ENCODE measurements at regions not wholly inside any gene's neighbourhood (a gene's known extent, or its start where the extent isn't known, plus 50 kb on each side); places are given as distances from the start of the nearest gene placed in this dataset.
"Not testable (repeated sequence)": the region's sequence is repeated elsewhere in the genome, so short reads cannot be mapped to it uniquely, and the experiment has no call there.

DNA sequence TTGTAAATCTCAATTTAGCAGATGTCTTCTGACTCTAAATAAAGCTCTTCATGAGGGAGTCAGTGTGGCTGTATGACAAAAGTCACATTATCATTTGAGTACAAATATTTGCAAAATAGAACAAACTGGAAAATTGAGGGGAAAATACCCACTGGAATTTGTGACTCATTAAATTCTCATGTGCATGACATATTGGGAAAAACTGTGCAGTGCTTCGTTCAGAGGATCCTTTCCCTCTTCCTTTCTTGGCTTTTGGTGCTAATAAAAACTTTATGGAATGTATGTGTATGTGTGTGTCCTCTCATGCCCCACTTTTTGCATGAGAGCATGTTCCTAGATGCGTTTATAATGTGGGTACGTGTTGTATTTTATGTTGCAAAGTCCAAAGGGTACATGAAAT, 267.8 kb downstream of the KTN1 start:
- no peak for FAIRE-seq

DNA sequence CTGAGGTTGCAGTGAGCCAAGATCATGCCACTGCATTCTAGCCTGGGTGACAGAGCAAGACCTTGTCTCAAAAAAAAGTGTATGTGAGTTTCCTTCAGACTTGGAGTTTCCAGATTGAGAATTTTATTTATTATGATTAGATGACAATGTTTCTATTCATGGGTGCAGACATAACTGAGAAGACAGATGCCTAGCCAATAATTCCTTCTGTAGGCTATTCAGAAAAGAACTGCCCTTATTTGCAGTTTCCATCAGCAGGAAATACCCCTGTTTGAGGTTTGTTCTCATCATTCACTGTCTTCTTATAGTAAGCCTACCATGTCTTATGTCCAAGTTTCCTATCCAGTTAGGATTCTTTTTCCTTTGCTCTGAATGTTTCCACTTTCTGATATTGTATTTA, 269.0 kb downstream of the KTN1 start:
- FAIRE-seq: no peak

DNA sequence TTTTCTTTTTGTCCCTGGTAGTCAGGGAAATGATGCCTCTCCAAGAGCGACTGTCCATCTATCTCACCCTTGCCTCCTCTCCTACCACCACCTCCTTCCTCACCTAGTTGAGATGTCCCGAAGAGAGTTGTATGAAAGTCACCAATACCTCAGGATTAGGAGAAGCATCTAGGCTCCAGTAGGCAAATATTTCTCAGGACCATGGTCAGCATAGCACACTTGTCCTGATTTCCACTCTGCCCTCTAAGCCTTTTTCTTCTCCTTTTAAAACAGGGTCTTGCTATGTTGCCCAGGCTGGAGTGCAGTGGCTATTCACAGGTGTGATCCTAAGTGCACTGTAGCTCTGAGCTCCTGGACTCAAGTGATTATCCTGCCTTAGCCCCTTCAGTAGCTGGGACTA, 268.4 kb upstream of the PELI2 start:
- no peak for FAIRE-seq

DNA sequence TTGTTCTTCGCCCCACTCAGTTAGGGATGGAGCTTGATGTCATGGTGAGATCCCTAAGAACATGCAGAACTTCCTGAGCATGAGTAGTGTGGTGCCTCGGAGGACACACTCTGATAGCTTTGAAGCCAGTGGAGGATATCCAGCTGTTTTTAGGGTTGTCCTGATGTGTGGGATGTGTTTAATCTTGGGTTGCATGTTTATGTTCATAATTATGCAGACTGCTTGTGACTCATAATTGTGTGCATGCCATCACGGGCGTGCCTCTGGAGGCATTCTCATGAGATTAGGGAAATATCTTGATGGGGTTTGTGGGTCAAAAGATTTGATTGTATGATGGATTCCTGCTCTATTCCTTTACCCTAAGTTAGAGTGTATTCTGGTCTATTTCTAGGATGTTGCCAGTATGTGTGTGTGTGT, 267.4 kb upstream of the PELI2 start:
- FAIRE-seq: no peak

DNA sequence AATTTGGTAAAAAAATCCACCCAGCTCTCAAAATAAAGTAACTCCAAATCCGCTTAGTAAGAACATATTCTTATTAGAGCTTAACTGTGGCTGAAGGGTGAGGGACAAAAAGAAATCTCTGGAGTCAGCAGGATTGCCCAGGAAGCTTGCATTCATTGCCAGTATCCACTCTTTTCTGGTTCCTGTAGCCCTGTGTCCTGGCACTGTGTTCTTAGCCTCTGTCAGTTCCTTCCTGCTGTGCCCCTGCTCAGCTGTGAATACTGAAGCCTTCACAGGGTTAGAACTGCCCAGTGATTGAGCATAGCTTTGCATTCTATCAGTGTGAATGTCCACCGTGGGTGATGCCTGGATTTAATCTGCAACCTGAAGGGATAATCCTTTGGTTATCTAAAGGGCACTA, 266.9 kb upstream of the PELI2 start:
- FAIRE-seq: no peak

DNA sequence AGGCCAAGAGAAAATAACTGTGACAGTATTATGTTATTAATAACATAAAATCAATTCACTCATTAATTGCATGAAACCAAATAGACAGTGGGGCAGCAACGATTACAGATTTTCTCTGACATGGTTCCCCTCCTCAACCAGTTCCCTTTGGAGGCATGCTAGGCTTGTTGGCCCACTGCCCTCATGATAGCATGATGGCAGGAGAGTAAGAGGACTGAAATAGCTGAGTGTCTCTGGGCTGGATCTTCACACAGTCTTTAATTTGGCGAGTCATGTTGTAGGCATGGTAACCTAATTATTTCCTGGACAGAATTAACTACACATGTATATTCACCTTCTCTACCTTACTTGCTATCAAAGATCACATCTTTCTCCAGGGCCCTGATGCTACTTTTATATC, 266.2 kb upstream of the PELI2 start:
- no peak for FAIRE-seq

DNA sequence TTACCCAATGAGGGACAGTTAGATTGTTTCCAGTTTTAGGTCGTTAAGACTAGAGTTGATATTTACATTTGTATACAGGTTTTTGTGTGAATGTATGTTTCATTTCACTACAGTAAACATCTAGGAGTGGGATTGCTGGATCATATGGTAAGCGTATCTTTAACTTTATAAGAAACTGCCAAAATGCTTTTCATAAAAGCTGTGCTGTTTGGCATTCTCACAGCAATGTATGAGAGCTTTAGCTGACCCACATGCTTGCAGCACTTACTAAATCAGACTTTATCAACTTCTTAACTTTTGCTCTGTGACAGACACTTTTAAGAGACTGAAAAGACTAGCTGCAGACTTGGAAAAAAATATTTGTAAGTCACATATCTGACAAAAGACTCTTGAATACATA, 262.5 kb upstream of the PELI2 start:
- FAIRE-seq: no peak

DNA sequence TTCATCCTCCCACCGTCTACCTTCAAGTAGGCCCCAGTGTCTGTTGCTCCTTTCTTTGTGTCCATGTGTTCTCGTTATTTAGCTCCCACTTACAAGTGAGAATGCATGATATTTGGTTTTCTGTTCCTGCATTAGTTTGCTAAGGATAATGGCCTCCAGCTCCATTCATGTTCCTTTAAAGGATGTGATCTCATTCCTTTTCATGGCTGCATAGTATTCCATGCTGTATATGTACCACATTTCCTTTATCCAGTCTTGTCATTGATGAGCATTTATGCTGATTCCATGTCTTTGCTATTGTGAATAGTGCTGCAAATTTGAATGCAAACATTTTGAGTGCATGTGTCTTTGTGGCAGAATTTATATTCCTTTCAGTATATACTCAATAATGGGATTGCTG, 259.6 kb upstream of the PELI2 start:
- FAIRE-seq: no peak

DNA sequence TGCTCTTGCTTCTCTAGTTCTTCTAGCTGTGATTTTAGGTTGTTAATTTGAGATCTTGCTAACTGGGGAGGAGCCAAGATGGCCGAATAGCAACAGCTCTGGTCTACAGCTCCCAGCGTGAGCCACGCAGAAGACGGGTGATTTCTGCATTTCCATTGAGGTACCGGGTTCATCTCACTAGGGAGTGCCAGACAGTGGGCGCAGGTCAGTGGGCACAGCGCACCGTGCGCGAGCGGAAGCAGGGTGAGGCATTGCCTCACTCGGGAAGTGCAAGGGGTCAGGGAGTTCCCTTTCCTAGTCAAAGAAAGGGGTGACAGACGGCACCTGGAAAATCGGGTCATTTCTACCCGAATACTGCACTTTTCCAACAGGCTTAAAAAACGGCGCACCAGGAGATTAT, 256.6 kb upstream of the PELI2 start:
- not testable (repeated sequence) for FAIRE-seq

DNA sequence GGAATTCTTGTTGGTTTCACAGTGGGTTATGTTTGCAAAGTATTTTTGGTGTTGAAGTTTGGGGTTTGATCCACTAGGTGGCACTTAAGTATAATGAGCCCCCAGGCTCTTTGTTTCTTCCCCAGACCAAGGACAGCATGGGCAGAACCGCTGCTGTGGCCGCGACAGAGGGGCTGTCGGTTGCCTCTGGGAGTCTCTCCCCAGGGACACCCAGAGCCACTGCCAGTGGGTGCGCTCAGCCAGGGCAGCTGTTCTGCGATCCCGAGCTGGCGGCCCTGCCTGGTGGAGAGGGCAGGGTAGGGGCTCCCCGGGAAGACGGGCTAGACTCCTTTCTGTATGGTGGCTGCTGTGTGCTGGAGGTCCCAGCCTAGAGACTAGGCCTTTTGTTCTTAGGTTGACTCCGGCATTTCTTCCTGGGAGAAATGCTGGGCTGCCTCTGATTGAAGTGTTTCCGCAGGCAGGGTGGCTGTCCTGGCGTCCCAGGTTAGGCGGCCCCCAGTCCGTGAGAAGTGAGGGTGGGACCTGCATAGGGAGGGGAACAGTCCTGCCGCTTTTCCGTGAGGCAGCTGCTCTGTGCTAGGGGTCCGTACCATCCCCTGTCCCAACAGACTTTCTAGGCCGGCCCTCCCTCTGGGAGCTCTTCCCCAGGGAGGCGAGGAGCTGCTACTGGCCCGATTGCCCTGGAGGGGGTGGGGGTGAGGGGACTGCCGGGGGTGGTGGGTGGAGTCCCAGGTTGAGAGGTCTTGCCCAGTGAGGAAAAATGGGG, 253.1 kb upstream of the PELI2 start:
- FAIRE-seq: no peak

DNA sequence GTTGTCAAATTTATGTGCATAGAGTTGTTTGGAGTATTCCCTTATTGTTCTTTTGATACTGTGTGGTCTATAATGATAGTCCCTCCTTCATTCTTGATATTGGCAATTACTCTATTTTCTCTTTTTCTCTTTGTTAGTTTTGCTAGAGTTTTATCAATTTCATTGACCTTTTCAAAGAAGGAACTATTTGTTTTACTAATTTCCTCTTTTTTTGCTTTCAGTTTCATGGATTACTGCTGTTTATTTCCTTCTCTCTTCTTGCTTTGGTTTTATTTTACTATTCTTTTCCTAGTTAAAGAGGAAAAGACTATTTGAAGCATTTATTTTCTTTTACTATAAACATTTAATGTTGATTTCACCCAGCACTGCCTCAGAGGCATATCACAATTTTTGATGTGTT, 250.9 kb upstream of the PELI2 start:
- FAIRE-seq: no peak

DNA sequence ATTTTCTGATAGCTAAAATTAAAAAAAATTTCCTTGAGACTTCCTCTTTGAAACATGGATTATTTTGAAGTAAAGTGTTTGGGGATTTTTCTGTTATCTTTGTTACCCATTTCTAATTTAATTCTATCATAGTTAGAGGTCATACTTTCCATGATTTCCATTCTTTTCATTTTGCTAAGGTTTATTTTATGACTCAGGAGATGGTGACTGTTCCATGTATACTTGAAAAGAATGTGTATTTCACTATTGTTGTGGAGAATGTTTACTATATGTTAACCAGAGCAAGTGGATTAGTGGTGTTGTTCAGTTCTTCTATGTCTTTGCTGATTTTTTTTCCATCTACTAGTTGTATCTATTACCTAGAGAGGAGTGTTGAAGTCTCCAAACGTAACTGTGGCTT, 250.5 kb upstream of the PELI2 start:
- no peak for FAIRE-seq

DNA sequence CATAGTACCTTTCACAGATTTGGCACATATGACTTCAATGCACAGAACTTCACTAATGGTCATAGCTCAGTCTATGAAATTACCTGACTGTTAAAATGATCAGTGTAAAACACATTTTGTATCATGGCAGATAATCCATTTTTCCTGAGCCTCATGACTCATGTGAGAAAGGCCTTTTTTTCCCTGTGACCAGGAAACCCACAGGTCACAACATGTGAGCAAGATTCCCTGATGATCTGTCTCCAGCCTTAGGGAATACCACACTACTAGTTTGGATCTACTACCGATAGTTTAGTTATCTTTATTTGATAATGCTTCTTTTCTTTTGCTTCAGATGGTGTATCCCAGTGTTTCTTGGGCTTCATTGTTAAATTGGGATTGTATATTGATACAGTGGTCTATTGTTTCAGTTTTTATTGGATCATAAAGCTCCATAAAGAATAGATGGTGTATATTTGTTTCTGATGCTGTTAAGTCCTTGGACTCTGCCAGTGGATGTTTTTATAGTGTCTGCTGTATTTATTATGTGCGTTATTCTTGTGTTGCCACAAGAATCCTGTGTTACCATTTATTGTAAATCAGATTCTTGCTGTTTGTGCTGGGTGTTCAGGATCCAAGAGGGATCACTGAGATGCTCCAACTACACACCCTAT, 248.7 kb upstream of the PELI2 start:
- no peak for FAIRE-seq

DNA sequence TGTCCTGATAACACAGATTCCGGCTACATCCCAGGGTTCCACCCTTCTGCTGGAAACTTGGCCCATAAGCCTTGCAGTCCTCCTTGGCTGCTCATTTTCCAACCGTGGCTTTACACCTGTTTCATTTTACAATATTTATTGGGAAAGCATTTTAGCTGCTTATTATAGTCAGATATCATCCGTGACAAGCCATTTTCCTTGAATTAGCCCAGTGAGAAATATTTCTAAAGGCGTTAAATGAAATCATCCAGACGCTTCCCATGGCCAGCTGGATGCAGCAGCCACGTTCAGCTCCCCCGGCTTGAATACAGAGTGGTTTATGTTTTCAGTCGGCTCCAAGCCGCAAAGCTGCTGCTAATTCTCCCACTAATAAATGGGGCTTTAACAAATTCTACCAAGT, 245.0 kb upstream of the PELI2 start:
- FAIRE-seq: no peak

DNA sequence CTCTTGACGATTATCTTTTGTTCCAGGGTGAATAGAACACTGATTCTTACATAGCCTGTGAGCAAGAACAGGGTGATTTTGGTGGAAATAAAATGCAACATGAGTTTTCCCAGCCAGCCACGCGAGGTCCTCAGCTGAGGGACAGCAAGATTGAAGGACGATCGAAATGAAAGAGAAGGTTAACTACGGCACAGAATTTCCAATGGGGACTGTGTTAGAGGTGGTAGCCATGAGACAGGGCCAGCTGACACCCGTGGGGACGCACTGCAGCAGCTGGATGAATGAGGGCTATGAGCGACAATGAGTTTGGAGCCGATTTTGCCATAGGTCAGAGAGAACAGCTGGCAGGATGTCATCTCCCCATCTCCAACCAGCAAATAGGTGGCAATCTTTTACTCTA, 243.4 kb upstream of the PELI2 start:
- FAIRE-seq: no peak

DNA sequence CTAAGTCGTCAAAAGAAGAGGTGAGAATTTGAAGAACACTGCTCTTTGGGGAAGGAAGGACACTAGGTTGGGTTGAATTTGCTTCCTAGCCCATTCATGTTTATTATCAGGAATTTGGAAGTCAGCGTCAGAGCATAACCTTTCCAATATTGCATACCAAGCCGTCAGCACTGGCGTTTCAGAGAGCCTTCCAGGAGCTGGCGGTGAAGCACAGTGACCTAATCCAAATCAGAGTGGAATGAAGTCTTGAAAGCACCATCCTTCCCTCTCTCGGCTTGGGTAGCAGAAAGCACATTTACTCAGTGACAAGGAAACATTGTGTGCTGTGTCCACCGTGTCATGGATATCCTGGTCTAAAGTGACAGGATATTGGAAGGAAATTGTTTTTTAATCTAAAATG, 240.3 kb upstream of the PELI2 start:
- no peak for FAIRE-seq

DNA sequence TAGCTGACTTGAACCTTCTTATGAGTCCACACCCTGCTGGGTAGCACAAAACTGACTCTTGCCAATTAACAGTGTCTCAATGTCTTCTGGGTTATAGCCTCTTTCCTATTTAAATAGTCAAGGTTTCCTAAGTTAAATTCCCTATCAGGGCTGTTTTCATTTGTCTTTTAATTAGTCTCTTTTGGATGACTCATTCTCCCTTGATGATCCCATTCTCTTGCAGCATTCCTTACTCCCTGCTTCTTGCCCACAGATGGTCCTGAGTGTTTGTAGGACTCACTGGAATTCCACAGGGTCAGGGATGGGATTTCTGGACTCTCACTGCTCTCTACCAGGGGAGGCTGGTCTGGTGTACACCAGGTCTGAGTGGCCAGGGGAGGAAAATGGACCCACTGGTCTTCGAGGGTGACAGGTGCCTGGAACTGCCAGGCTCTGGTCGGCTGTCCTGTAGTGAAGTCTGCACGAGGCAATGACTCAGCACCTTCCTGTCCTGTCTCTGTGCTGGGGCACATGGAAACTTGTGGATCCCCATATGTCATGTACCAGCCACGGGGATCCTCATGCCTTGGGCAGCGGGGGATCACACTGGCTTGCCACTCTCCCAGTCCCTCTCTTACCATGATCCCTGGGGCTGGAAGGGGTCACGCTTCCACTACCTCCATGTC, 236.5 kb upstream of the PELI2 start:
- no peak for FAIRE-seq

DNA sequence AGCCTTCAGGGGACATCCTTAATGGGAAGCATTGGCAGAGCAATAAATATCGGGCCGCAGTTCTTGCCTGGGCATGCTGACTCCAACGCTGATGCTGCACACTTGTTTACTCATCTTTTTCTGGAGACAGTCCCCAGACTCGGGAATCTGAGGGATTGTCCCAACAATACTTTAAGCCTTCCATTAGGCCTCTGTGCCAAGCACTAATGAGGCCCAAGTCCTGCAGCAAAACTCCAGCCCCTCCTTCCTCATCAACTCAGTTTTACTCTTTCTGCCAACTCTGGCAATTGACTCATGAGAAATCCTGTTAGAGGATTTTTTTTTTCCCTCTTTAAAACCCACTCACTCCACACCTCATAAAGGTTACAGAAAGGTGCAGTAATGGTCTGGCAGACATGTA, 233.4 kb upstream of the PELI2 start:
- no peak for FAIRE-seq

DNA sequence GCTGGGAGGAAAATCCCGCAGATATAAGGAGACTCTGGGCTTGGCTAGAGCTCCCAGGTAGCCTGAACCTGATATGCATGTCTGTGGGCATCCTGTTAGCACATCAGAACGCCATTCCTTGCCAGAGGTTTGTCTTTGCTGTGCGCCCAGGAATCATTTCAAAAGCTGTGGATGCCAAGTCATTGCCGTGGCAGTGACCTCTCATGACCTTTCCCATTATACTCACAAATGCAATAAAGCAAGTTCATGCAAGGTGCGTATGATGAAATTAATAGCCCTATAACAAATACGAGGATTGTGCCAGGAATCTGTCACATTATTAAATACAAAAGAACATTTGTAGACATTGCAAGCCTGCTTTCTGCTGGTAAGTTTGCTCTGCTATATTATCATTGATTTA, 229.1 kb upstream of the PELI2 start:
- no peak for FAIRE-seq

DNA sequence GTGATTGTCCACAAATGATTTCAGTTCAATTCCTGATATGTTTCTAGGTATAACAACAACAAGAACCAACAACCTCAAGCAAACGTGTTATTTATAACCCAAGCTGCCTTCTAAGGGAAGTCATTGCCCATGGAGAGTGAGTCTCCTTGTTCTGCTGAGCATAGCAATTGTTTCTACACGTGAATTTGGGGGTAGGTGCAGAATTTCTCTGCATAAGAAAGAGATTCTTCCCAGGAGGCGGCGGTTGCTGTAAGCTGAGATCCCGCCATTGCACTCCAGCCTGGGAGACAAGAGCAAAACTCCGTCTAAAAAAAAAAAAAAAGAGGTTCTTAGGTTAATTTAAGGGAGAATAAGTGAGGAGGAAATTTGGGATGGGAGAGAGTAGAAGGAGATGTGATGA, 226.5 kb upstream of the PELI2 start:
- no peak for FAIRE-seq

DNA sequence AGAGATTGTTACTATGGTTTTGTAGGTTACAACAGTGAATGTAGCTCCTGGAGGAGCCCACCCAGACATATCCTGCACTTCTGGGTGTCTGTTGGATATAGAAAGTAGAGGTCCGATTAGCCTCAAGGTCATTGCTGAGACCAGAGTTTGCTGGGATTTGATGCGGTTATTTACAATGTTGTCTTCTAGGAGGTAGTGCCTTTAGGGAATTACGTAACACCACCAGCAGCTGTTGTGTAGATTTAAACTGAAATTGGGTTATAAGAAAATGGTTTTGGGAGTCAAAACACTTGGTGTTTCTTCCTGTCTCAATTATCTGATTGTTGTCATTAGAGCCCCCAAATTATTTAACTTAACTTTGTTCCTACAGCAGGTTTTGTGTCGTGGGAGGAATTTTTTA, 225.3 kb upstream of the PELI2 start:
- no peak for FAIRE-seq

DNA sequence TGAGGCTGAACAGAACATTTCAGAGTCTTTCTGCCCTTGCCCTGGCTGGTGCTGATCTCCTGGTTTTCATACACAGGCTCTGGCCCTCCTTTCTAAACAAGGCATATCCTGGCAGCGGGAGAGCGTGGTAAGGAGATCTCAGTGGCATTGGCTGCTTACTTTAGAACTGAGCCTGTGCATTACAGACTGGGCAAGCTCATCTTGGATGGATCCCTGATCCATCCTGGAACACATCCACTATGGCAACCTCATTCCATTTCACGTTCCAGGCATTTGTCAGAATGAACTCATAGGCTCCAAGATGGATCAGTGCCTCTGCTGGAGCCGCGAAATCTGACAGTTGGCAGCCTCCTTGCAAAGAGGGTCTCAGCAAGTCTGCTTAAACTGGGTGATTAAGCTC, 224.5 kb upstream of the PELI2 start:
- FAIRE-seq: no peak

DNA sequence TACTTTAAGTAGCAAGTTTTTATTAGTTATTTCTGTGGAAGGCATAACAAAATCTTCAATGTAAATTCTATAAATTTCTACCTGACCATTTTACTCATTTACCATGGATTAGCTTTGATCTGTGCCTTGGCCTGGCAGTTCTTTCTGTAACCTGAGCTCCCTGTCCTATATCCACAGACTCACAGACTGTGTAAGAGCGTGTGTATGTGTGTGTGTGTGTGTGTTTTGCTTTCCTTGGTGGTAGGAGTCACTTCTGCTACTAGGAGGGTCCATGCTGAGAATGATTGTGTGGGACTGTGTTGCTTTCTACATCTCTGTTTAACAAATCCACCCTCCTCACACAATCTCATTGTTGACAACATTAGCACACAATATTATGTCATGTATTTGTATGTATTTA, 221.2 kb upstream of the PELI2 start:
- FAIRE-seq: no peak

DNA sequence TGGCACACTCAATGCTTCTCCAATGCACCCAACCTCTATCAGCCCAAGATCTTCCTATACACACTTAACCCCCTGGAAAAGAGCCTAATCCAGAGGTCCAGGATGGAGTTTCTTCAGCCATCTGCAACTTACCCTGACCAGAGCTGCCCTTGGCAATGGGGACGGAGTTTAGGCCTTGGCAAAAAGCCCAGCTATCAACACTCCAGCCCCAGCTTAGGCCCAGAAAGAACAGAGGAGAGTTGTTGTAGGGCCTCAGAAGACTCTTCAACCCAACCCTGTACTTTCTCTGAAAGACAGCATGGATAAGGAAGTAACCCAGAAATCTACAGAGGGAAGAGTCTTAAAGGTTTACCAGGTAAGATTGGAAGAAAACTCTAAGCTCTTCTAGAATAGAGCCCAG, 219.3 kb upstream of the PELI2 start:
- FAIRE-seq: no peak
